HepG2 (cell line): ENCODE measurements at regions not wholly inside any gene's neighbourhood (a gene's known extent, or its start where the extent isn't known, plus 50 kb on each side); places are given as distances from the start of the nearest gene placed in this dataset.

Experiments used
- CTCF ChIP-seq: sonication (generic); formaldehyde crosslinking; IDR thresholded peaks from 2 replicates; pipeline ENCODE4 v1.5.0; 2020; ENCODE audit warnings: mild to moderate bottlenecking, missing genetic modification reagents, moderate library complexity
- MXD1 ChIP-seq: sonication (generic); formaldehyde crosslinking; IDR thresholded peaks from 2 replicates; pipeline ENCODE4 v1.4.0; 2020; ENCODE audit warnings: mild to moderate bottlenecking, missing genetic modification reagents
- NFAT5 ChIP-seq: sonication (generic); formaldehyde crosslinking; IDR thresholded peaks from 2 replicates; pipeline ENCODE4 v1.4.0; 2020; ENCODE audit warnings: missing genetic modification reagents
- SKI ChIP-seq: fragments of 450-650 bp; IDR thresholded peaks from one replicate; pipeline ENCODE4 v1.6.1; 2018; ENCODE audit warnings: mild to moderate bottlenecking; ENCODE audit not compliant: partially characterized antibody
- SMAD9 ChIP-seq: sonication (generic); formaldehyde crosslinking; IDR thresholded peaks from 2 replicates; pipeline ENCODE4 v1.5.1; 2020; ENCODE audit warnings: mild to moderate bottlenecking, missing genetic modification reagents
- THAP7 ChIP-seq: sonication (generic); formaldehyde crosslinking; IDR thresholded peaks from 2 replicates; pipeline ENCODE4 v1.8.1; 2023; ENCODE audit warnings: mild to moderate bottlenecking, missing genetic modification reagents
- ZNF367 ChIP-seq: sonication (generic); formaldehyde crosslinking; IDR thresholded peaks from 2 replicates; pipeline ENCODE4 v1.4.0; 2020; ENCODE audit warnings: missing genetic modification reagents, borderline replicate concordance
- ZNF570 ChIP-seq: sonication (generic); formaldehyde crosslinking; IDR thresholded peaks from 2 replicates; pipeline ENCODE4 v1.4.0; 2020; ENCODE audit warnings: mild to moderate bottlenecking, missing genetic modification reagents, borderline replicate concordance
- ZNF792 ChIP-seq: IDR thresholded peaks from 2 replicates; pipeline ENCODE4 v1.6.1; 2016

- TF ChIP-seq SMAD9 (CRISPR knock-in tag) (no peak), NFAT5 (CRISPR knock-in tag) (no peak), THAP7 (CRISPR knock-in tag) (no peak), CTCF (no peak), ZNF570 (CRISPR knock-in tag) (no peak), ZNF367 (CRISPR knock-in tag) (no peak), SKI (no peak), MXD1 (CRISPR knock-in tag) (no peak), ZNF792 (CRISPR knock-in tag) (no peak)
Observed at GRCh38 chr15:99514306-99514705, 51.5 kb upstream of the MEF2A start (continued).
